Caco-2 (cell line): ENCODE measurements at regions not wholly inside any gene's neighbourhood (a gene's known extent, or its start where the extent isn't known, plus 50 kb on each side); places are given as distances from the start of the nearest gene placed in this dataset.

Source experiments
- BruUV-seq: library from RNA; stranded (reverse); fragments of 400-500 nt; replicated peaks from 2 replicates; lab custom pipeline; 2021; lab: Mats Ljungman, UMichigan
- CTCF ChIA-PET: fragments of 300-600 bp; sonication (Branson Sonifier 250); formaldehyde crosslinking; loops from one replicate; lab custom pipeline; 2022; ENCODE audit warnings: antibody characterized with exemption; lab: Charles Lee
- POLR2A ChIA-PET: fragments of 300-600 bp; sonication (Branson Sonifier 250); formaldehyde crosslinking; loops from one replicate; lab custom pipeline; 2022; ENCODE audit warnings: antibody characterized with exemption; lab: Charles Lee
- DNase-seq, 2 experiments: peaks; one replicate each; pipeline versions ENCODE4 v3.0.0 to v3.0.0-alpha.2; 2020 to 2022
- H3K27me3 ChIP-seq: replicated peaks from 2 replicates; pipeline ENCODE4 v1.6.0; 2011; ENCODE audit warnings: low read length; ENCODE audit not compliant: control insufficient read depth, insufficient read depth
- H3K36me3 ChIP-seq: 2 replicates; pipeline ENCODE4 v1.5.1; 2011; ENCODE audit warnings: low read length; ENCODE audit not compliant: control insufficient read depth, insufficient read depth
- H3K4me1 ChIP-seq: fragments of 250-450 bp; sonication (Bioruptor Pico); 2 replicates; pipeline ENCODE4 v1.5.1; 2020; ENCODE audit warnings: mild to moderate bottlenecking
- H3K4me3 ChIP-seq: 2 replicates; pipeline ENCODE4 v1.5.1; 2011; ENCODE audit warnings: low read depth, mild to moderate bottlenecking, control low read depth, low read length
- H3K9me3 ChIP-seq: fragments of 250-450 bp; sonication (Bioruptor Pico); 2 replicates; pipeline ENCODE4 v1.5.1; 2020; ENCODE audit warnings: mild to moderate bottlenecking, moderate library complexity
- H3K27ac Mint-ChIP-seq: one replicate; pipeline ENCODE4 v1.8.0; 2022; ENCODE audit warnings: mixed read lengths; ENCODE audit not compliant: unreplicated experiment
- H3K27me3 Mint-ChIP-seq: one replicate; pipeline ENCODE4 v1.8.0; 2022; ENCODE audit warnings: mixed read lengths; ENCODE audit not compliant: insufficient read depth, unreplicated experiment
- H3K36me3 Mint-ChIP-seq: one replicate; pipeline ENCODE4 v1.8.0; 2022; ENCODE audit warnings: mild to moderate bottlenecking, mixed read lengths; ENCODE audit not compliant: insufficient read depth, unreplicated experiment
- H3K4me1 Mint-ChIP-seq: one replicate; pipeline ENCODE4 v1.8.0; 2022; ENCODE audit warnings: low read depth, mixed read lengths; ENCODE audit not compliant: unreplicated experiment
- H3K4me3 Mint-ChIP-seq: one replicate; pipeline ENCODE4 v1.8.0; 2022; ENCODE audit warnings: mild to moderate bottlenecking, moderate library complexity, mixed read lengths; ENCODE audit not compliant: unreplicated experiment
- H3K9me3 Mint-ChIP-seq: one replicate; pipeline ENCODE4 v1.8.0; 2022; ENCODE audit warnings: mixed read lengths; ENCODE audit not compliant: unreplicated experiment
- intact Hi-C: fragments of 100-400 bp; cut with micrococcal nuclease; formaldehyde crosslinking; loops from one replicate; pipeline ENCODE4 v1.10.0; 2022; ENCODE audit not compliant: unreplicated experiment
- TF ChIP-seq, protein P1 (sequence below), 2 experiments: fragments of 200-600 bp in 1 of 2; IDR thresholded peaks; 1 replicate in 1 of 2; 2 replicates in 1 of 2; pipeline versions ENCODE4 v1.5.1 to v1.8.0; 2011 to 2022; ENCODE audit warnings: antibody characterized with exemption in 1 of 2, control low read depth in 1 of 2, inconsistent platforms in 1 of 2, low read depth in 1 of 2, low read length in 1 of 2, mild to moderate bottlenecking in 1 of 2, moderate library complexity in 1 of 2; ENCODE audit not compliant: insufficient read depth in 1 of 2, severe bottlenecking in 1 of 2, unreplicated experiment in 1 of 2

DNA sequence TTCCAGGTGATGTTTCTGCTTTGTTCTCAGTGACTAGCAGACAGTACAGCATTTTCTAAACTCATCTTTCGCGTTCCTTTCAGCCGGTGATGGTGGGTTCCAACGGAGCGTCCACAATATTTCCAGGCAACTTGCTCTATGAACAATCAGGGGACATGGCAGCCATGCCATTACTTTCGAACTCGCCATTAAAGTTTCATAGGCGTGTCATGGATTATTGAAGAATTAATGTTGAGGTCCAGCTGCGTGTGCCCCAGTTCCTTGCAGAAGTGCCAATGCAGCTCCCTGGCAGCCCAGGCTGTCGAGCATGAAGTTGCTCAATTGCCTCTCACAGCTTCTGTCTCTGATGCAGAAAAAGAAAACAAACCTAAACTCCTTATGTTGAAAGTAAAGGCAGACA lies 262.2 kb downstream of the IRX2 start:
- Histone ChIP-seq H3K27me3 (no peaks in the 10 kb centered on the region), H3K36me3 (no peaks in the 10 kb centered on the region), H3K4me1 (no peaks in the 10 kb centered on the region), H3K9me3 (peaks cover 3% of the 10 kb centered on the region; the same call in 1 of the 2 replicates), H3K4me3 (no peak overlapping the region)
- intact Hi-C loops, result no loop called here
- TF ChIP-seq, protein P1, sequence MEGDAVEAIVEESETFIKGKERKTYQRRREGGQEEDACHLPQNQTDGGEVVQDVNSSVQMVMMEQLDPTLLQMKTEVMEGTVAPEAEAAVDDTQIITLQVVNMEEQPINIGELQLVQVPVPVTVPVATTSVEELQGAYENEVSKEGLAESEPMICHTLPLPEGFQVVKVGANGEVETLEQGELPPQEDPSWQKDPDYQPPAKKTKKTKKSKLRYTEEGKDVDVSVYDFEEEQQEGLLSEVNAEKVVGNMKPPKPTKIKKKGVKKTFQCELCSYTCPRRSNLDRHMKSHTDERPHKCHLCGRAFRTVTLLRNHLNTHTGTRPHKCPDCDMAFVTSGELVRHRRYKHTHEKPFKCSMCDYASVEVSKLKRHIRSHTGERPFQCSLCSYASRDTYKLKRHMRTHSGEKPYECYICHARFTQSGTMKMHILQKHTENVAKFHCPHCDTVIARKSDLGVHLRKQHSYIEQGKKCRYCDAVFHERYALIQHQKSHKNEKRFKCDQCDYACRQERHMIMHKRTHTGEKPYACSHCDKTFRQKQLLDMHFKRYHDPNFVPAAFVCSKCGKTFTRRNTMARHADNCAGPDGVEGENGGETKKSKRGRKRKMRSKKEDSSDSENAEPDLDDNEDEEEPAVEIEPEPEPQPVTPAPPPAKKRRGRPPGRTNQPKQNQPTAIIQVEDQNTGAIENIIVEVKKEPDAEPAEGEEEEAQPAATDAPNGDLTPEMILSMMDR (IDR thresholded peaks at IDR 0.05; ENCODE audit: insufficient read depth in 1 of 2, low read depth in 1 of 2, low read length in 1 of 2, severe bottlenecking in 1 of 2, unreplicated experiment in 1 of 2), result no peak
- POLR2A ChIA-PET, result no interaction called here
- no peaks in the 10 kb centered on the region for H3K36me3 Mint-ChIP-seq
- CTCF ChIA-PET, result no interaction called here
- BruUV-seq, result no TSS peak
- H3K27ac Mint-ChIP-seq, result no peak overlapping the region
- DNase-seq, result no peak
- no peaks in the 10 kb centered on the region for H3K4me1 Mint-ChIP-seq
- H3K27me3 Mint-ChIP-seq, result no peaks in the 10 kb centered on the region
- H3K9me3 Mint-ChIP-seq, result no peaks in the 10 kb centered on the region
- H3K4me3 Mint-ChIP-seq, result no peak overlapping the region

DNA sequence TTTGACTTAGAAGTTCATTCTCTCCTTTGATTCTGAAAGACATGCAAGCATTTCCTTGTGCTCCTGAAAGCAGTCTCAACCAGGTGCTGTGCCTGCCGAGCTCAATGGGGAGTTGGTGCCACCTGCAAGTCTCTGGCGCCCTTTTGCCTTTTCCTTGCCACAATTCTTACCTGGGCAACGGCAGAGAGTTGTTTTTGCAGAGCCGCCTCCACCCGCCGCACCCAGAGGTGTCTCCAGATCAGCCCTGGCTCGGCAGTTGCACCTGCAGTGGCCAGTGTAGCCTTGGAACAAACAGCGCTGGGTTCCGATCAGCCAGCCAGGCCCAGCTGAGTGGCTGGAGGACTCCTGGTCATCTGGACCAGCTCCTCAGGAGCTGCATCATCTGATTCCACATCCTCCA lies 262.9 kb downstream of the IRX2 start:
- no peak overlapping the region for H3K4me3 Mint-ChIP-seq

DNA sequence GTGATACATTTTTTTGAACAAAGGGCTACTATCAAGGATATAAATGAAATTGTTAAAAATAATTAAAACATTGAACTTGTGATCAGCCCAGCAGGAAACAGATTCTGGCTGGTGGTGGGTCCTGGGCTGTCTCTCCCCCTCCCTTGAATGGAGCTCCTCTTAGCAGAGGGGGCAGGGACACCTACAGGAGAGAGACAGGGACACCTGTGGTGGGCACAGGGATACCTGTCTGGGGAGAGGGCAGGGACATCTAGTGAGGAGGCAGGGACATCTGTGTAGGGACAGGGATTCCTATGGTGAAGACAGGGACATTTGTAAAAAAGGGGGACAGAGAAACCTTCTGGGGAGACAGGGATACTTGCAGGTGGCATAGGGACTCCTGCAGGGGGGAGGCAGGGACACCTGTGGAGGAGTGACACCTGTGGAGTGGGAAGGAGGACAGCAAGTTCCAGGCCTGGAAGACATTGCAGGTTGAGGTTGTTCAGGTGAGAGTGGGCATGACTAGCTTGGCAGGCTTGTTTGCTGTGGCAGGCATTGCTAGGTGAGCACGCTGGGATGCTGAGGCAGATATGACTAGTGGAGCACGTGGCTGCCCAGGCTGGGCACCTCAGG lies 264.2 kb downstream of the IRX2 start:
- no peak overlapping the region for H3K4me3 Mint-ChIP-seq
- TF ChIP-seq, protein P1 (IDR thresholded peaks at IDR 0.05; ENCODE audit: insufficient read depth in 1 of 2, low read depth in 1 of 2, low read length in 1 of 2, severe bottlenecking in 1 of 2, unreplicated experiment in 1 of 2), result no peak
- Histone ChIP-seq H3K27me3 (no peaks in the 10 kb centered on the region), H3K4me3 (no peak overlapping the region), H3K4me1 (no peaks in the 10 kb centered on the region), H3K9me3 (peaks cover 3% of the 10 kb centered on the region; the same call in 1 of the 2 replicates), H3K36me3 (no peaks in the 10 kb centered on the region)
- POLR2A ChIA-PET, result no interaction called here
- H3K4me1 Mint-ChIP-seq, result no peaks in the 10 kb centered on the region
- no TSS peak for BruUV-seq
- H3K27ac Mint-ChIP-seq, result no peak overlapping the region
- no peak for DNase-seq
- H3K9me3 Mint-ChIP-seq, result peaks cover 7% of the 10 kb centered on the region
- H3K27me3 Mint-ChIP-seq, result no peaks in the 10 kb centered on the region
- CTCF ChIA-PET, result no interaction called here
- intact Hi-C loops, result no loop called here
- H3K36me3 Mint-ChIP-seq, result no peaks in the 10 kb centered on the region

More for the DNA sequence above, 262.9 kb downstream of the IRX2 start:
- no peak for DNase-seq
- Histone ChIP-seq H3K36me3 (no peaks in the 10 kb centered on the region), H3K9me3 (peaks cover 3% of the 10 kb centered on the region; the same call in 1 of the 2 replicates), H3K4me3 (no peak overlapping the region), H3K4me1 (no peaks in the 10 kb centered on the region), H3K27me3 (no peaks in the 10 kb centered on the region)
- POLR2A ChIA-PET, result no interaction called here
- TF ChIP-seq, protein P1 (IDR thresholded peaks at IDR 0.05; ENCODE audit: insufficient read depth in 1 of 2, low read depth in 1 of 2, low read length in 1 of 2, severe bottlenecking in 1 of 2, unreplicated experiment in 1 of 2), result no peak
- Mint-ChIP-seq H3K4me1 (no peaks in the 10 kb centered on the region), H3K27ac (no peak overlapping the region), H3K9me3 (no peaks in the 10 kb centered on the region), H3K27me3 (no peaks in the 10 kb centered on the region), H3K36me3 (no peaks in the 10 kb centered on the region)
- CTCF ChIA-PET, result no interaction called here
- intact Hi-C loops, result no loop called here
- BruUV-seq, result no TSS peak
